RPMI8226 (cell line): ENCODE measurements at regions not wholly inside any gene's neighbourhood (a gene's known extent, or its start where the extent isn't known, plus 50 kb on each side); places are given as distances from the start of the nearest gene placed in this dataset.

Source experiments
- DNase-seq: peaks from one replicate; pipeline ENCODE4 v3.0.0-alpha.2; 2015

- no peak for DNase-seq
These were observed 97.8 kb downstream of the C16orf95 start for GRCh38 chr16:87219287-87219909.

GRCh38 chr16:87221633-87222032 is 95.6 kb downstream of the C16orf95 start:
- DNase-seq: no peak

GRCh38 chr16:87222335-87222734 is 94.9 kb downstream of the C16orf95 start:
- DNase-seq: no peak

- no peak for DNase-seq
These were observed 93.4 kb downstream of the C16orf95 start for GRCh38 chr16:87223656-87224248.

- no peak for DNase-seq
These were observed 90.3 kb downstream of the C16orf95 start for GRCh38 chr16:87226926-87227295.

GRCh38 chr16:87227296-87227951 is 89.8 kb downstream of the C16orf95 start:
- no peak for DNase-seq

- no peak for DNase-seq
These were observed 88.8 kb downstream of the C16orf95 start for GRCh38 chr16:87228363-87228762.

GRCh38 chr16:87229230-87230188 is 87.7 kb downstream of the C16orf95 start:
- DNase-seq: no peak

GRCh38 chr16:87230571-87230970 is 86.6 kb downstream of the C16orf95 start:
- DNase-seq: no peak

- DNase-seq: no peak
These were observed 85.9 kb downstream of the C16orf95 start for GRCh38 chr16:87231295-87231694.

- no peak for DNase-seq
These were observed 85.3 kb downstream of the C16orf95 start for GRCh38 chr16:87231911-87232310.

- peak; percentile 7 for DNase-seq
These were observed 83.3 kb downstream of the C16orf95 start for GRCh38 chr16:87233928-87234327.

- no peak for DNase-seq
These were observed 82.6 kb downstream of the C16orf95 start for GRCh38 chr16:87234601-87235000.

GRCh38 chr16:87235810-87236515 is 81.2 kb downstream of the C16orf95 start:
- no peak for DNase-seq

GRCh38 chr16:87236516-87237115 is 80.6 kb downstream of the C16orf95 start:
- DNase-seq: no peak

GRCh38 chr16:87238361-87238715 is 78.9 kb downstream of the C16orf95 start:
- no peak for DNase-seq

- DNase-seq: no peak
These were observed 77.6 kb downstream of the C16orf95 start for GRCh38 chr16:87239545-87239944.

GRCh38 chr16:87240211-87241136 is 76.7 kb downstream of the C16orf95 start:
- DNase-seq: no peak

GRCh38 chr16:87241137-87241771 is 75.9 kb downstream of the C16orf95 start:
- no peak for DNase-seq

GRCh38 chr16:87243478-87243877 is 73.7 kb downstream of the C16orf95 start:
- DNase-seq: no peak
